Parathyroid adenoma (tissue), 2 donors: ENCODE measurements at regions not wholly inside any gene's neighbourhood (a gene's known extent, or its start where the extent isn't known, plus 50 kb on each side); places are given as distances from the start of the nearest gene placed in this dataset.

Experiments
- H2AFZ ChIP-seq: fragments of 300-600 bp; sonication (generic); one replicate; pipeline ENCODE4 v1.7.0; 2017; ENCODE audit warnings: antibody characterized with exemption, mild to moderate bottlenecking
- H3K27ac ChIP-seq: fragments of 300-600 bp; sonication (generic); one replicate; pipeline ENCODE4 v1.7.0; 2017
- H3K27me3 ChIP-seq: fragments of 300-600 bp; sonication (generic); one replicate; pipeline ENCODE4 v1.7.0; 2017; ENCODE audit warnings: low read length; ENCODE audit not compliant: control insufficient read depth, insufficient read depth
- H3K36me3 ChIP-seq: fragments of 300-600 bp; sonication (generic); one replicate; pipeline ENCODE4 v1.7.0; 2017; ENCODE audit warnings: low read length; ENCODE audit not compliant: control insufficient read depth, insufficient read depth
- H3K4me1 ChIP-seq: fragments of 300-600 bp; sonication (generic); one replicate; pipeline ENCODE4 v1.7.0; 2017; ENCODE audit warnings: control low read depth
- H3K4me2 ChIP-seq: fragments of 300-600 bp; sonication (generic); one replicate; pipeline ENCODE4 v1.7.0; 2017; ENCODE audit warnings: low read length
- H3K4me3 ChIP-seq: fragments of 300-600 bp; sonication (generic); one replicate; pipeline ENCODE4 v1.7.0; 2017; ENCODE audit warnings: low read depth, low read length
- H3K79me2 ChIP-seq: fragments of 300-600 bp; sonication (generic); one replicate; pipeline ENCODE4 v1.7.0; 2017; ENCODE audit warnings: control low read depth
- H3K9ac ChIP-seq: fragments of 300-600 bp; sonication (generic); one replicate; pipeline ENCODE4 v1.7.0; 2017; ENCODE audit warnings: mild to moderate bottlenecking
- H3K9me3 ChIP-seq: fragments of 300-600 bp; sonication (generic); one replicate; pipeline ENCODE4 v1.7.0; 2017; ENCODE audit warnings: low read length; ENCODE audit not compliant: control insufficient read depth
- CTCF ChIP-seq: fragments of 300-600 bp; sonication (generic); IDR thresholded peaks from one replicate; pipeline ENCODE4 v1.7.0; 2017; ENCODE audit warnings: antibody characterized with exemption, mild to moderate bottlenecking
- donor health status: primary hyperparathyroidism.

- Histone ChIP-seq H3K27ac (no peak overlapping the region), H3K36me3 (no peaks in the 10 kb centered on the region), H3K79me2 (no peaks in the 10 kb centered on the region), H2AFZ (no peak overlapping the region), H3K9ac (no peak overlapping the region), H3K4me3 (no peak overlapping the region), H3K4me1 (peaks cover 7% of the 10 kb centered on the region), H3K4me2 (no peak overlapping the region), H3K9me3 (no peaks in the 10 kb centered on the region), H3K27me3 (no peaks in the 10 kb centered on the region)
- TF ChIP-seq CTCF, result no peak
Observed at GRCh38 chr20:17854307-17854903, 114.2 kb downstream of the SNX5 start.

- no peak overlapping the region for H3K9ac ChIP-seq
- H3K27ac ChIP-seq, result no peak overlapping the region
Observed at GRCh38 chr20:17852323-17852722, 116.3 kb downstream of the SNX5 start.

GRCh38 chr20:17850684-17851026, 117.9 kb downstream of the SNX5 start:
- Histone ChIP-seq H3K4me2 (no peak overlapping the region), H3K36me3 (no peaks in the 10 kb centered on the region), H3K4me1 (peaks cover 2% of the 10 kb centered on the region), H3K9ac (no peak overlapping the region), H3K9me3 (no peaks in the 10 kb centered on the region), H3K27me3 (no peaks in the 10 kb centered on the region), H3K27ac (no peak overlapping the region), H3K4me3 (no peak overlapping the region), H2AFZ (no peak overlapping the region), H3K79me2 (no peaks in the 10 kb centered on the region)
- TF ChIP-seq CTCF, result no peak

More at GRCh38 chr20:17852323-17852722, 116.3 kb downstream of the SNX5 start:
- no peak for TF ChIP-seq CTCF
- H3K79me2 ChIP-seq, result no peaks in the 10 kb centered on the region
- no peaks in the 10 kb centered on the region for H3K27me3 ChIP-seq
- H3K4me2 ChIP-seq, result no peak overlapping the region
- no peaks in the 10 kb centered on the region for H3K9me3 ChIP-seq
- H3K4me1 ChIP-seq, result peaks cover 2% of the 10 kb centered on the region
- no peak overlapping the region for H3K4me3 ChIP-seq
- no peaks in the 10 kb centered on the region for H3K36me3 ChIP-seq
- H2AFZ ChIP-seq, result no peak overlapping the region

GRCh38 chr20:17849901-17850683, 118.5 kb downstream of the SNX5 start:
- Histone ChIP-seq H3K4me3 (no peak overlapping the region), H3K9ac (no peak overlapping the region), H3K4me2 (no peak overlapping the region), H2AFZ (no peak overlapping the region), H3K9me3 (no peaks in the 10 kb centered on the region), H3K79me2 (no peaks in the 10 kb centered on the region), H3K27me3 (no peaks in the 10 kb centered on the region), H3K27ac (peak overlapping the region; percentile 43), H3K4me1 (peaks cover 2% of the 10 kb centered on the region), H3K36me3 (no peaks in the 10 kb centered on the region)
- TF ChIP-seq CTCF, result no peak
